ENCODE measurements at regions not wholly inside any gene's neighbourhood (a gene's known extent, or its start where the extent isn't known, plus 50 kb on each side); places are given as distances from the start of the nearest gene placed in this dataset.

DNA sequence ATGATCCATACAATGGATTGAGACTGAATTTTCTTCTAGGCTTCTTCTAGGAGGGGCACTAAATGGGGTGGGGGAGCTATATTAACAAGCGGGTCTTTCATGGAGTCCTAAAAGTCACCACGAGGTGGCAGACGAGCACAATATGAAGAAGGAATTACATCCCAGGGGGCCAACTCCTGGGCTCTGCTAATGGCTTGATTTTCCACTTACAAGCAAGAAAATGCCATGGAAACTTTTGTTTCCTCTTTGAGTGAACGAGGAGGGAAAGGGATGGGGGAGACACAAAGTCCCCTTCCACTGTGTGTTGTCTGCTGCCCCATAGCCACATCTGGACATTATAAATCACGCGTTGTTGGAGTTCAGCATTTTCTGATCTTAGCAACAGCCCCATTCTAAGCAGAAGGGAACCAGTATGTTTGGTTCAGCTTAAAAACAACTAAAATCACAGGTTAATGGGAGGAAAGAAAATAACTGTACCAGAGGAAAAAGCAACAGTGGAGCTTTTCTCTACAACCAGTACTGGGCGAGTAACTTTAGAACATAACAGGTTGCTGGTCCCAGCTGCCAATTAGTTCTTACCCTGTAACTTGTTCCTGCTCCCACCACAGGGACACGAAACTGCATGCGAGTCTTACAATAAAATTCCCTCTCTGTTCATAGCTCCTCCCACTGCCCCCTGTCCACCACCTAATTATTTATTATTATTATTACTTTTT lies 285.0 kb upstream of the PARD3B start:
- TF ChIP-seq, protein P1, sequence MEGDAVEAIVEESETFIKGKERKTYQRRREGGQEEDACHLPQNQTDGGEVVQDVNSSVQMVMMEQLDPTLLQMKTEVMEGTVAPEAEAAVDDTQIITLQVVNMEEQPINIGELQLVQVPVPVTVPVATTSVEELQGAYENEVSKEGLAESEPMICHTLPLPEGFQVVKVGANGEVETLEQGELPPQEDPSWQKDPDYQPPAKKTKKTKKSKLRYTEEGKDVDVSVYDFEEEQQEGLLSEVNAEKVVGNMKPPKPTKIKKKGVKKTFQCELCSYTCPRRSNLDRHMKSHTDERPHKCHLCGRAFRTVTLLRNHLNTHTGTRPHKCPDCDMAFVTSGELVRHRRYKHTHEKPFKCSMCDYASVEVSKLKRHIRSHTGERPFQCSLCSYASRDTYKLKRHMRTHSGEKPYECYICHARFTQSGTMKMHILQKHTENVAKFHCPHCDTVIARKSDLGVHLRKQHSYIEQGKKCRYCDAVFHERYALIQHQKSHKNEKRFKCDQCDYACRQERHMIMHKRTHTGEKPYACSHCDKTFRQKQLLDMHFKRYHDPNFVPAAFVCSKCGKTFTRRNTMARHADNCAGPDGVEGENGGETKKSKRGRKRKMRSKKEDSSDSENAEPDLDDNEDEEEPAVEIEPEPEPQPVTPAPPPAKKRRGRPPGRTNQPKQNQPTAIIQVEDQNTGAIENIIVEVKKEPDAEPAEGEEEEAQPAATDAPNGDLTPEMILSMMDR (conservative IDR thresholded peaks at IDR 0.05; ENCODE audit: low read length) = peak; percentile 94
- TF ChIP-seq EZH2phosphoT487 (IDR thresholded peaks at IDR 0.05; ENCODE audit: borderline replicate concordance) = no peak
